Activated T-cell treated with anti-CD3 and anti-CD28 coated beads for 1 hour (primary cell): ENCODE measurements at regions not wholly inside any gene's neighbourhood (a gene's known extent, or its start where the extent isn't known, plus 50 kb on each side); places are given as distances from the start of the nearest gene placed in this dataset.

Experiments used
- DNase-seq: peaks from one replicate; pipeline ENCODE4 v3.0.0-alpha.2; 2020; ENCODE audit warnings: low read depth

GRCh38 chr17:77307479-77308198 lies 166.9 kb downstream of the SEC14L1 start:
- DNase-seq, result no peak

GRCh38 chr17:77308861-77309726 lies 168.3 kb downstream of the SEC14L1 start:
- DNase-seq, result no peak

- DNase-seq, result no peak
Observed at GRCh38 chr17:77310336-77310735, 169.6 kb downstream of the SEC14L1 start.

GRCh38 chr17:77311371-77311981 lies 170.7 kb downstream of the SEC14L1 start:
- DNase-seq, result no peak

GRCh38 chr17:77312061-77312701 lies 171.4 kb downstream of the SEC14L1 start:
- DNase-seq, result no peak

- no peak for DNase-seq
Observed at GRCh38 chr17:77312786-77313599, 172.2 kb downstream of the SEC14L1 start.

- DNase-seq, result no peak
Observed at GRCh38 chr17:77313831-77314230, 173.1 kb downstream of the SEC14L1 start.

GRCh38 chr17:77314601-77315000 lies 173.8 kb downstream of the SEC14L1 start:
- DNase-seq, result no peak

GRCh38 chr17:77315010-77315409 lies 174.2 kb downstream of the SEC14L1 start:
- DNase-seq, result no peak

GRCh38 chr17:77315551-77316190 lies 174.9 kb downstream of the SEC14L1 start:
- DNase-seq, result no peak

GRCh38 chr17:77316191-77316641 lies 175.4 kb downstream of the SEC14L1 start:
- no peak for DNase-seq

GRCh38 chr17:77316651-77317050 lies 175.9 kb downstream of the SEC14L1 start:
- no peak for DNase-seq

GRCh38 chr17:77317091-77317750 lies 176.5 kb downstream of the SEC14L1 start:
- no peak for DNase-seq

GRCh38 chr17:77318021-77318420 lies 177.3 kb downstream of the SEC14L1 start:
- no peak for DNase-seq

- no peak for DNase-seq
Observed at GRCh38 chr17:77318491-77319210, 177.9 kb downstream of the SEC14L1 start.

- peak; percentile 58 for DNase-seq
Observed at GRCh38 chr17:77319211-77320043, 178.7 kb downstream of the SEC14L1 start.

- DNase-seq, result no peak
Observed at GRCh38 chr17:77320044-77320440, 179.3 kb downstream of the SEC14L1 start.

GRCh38 chr17:77320485-77321256 lies 179.9 kb downstream of the SEC14L1 start:
- DNase-seq, result no peak
